ENCODE measurements at regions not wholly inside any gene's neighbourhood (a gene's known extent, or its start where the extent isn't known, plus 50 kb on each side); places are given as distances from the start of the nearest gene placed in this dataset.

- Histone ChIP-seq H3K27me3 (no peaks in the 10 kb centered on the region), H3K36me3 (no peaks in the 10 kb centered on the region), H3K27ac (no peak overlapping the region), H3K4me1 (ENCODE audit: control insufficient read depth in 1 of 2, insufficient read depth in 1 of 2, low read depth in 1 of 2, low read length in 1 of 2) (no peaks in the 10 kb centered on the region), H3K9me3 (no peaks in the 10 kb centered on the region), H3K4me3 (ENCODE audit: low read depth in 1 of 2, low read length in 1 of 2) (no peak overlapping the region)
- no peak for TF ChIP-seq CTCF (IDR thresholded peaks at IDR 0.05)
These were observed 342.5 kb upstream of the C16orf82 start for GRCh38 chr16:26724189-26724588.

- Histone ChIP-seq H3K36me3 (no peaks in the 10 kb centered on the region), H3K27ac (no peak overlapping the region), H3K4me3 (ENCODE audit: low read depth in 1 of 2, low read length in 1 of 2) (no peak overlapping the region), H3K27me3 (no peaks in the 10 kb centered on the region), H3K9me3 (no peaks in the 10 kb centered on the region), H3K4me1 (ENCODE audit: control insufficient read depth in 1 of 2, insufficient read depth in 1 of 2, low read depth in 1 of 2, low read length in 1 of 2) (no peaks in the 10 kb centered on the region)
- no peak for TF ChIP-seq CTCF (IDR thresholded peaks at IDR 0.05)
These were observed 338.9 kb upstream of the C16orf82 start for GRCh38 chr16:26727848-26728247.

- Histone ChIP-seq H3K4me3 (ENCODE audit: low read depth in 1 of 2, low read length in 1 of 2) (no peak overlapping the region), H3K27ac (no peak overlapping the region), H3K36me3 (no peaks in the 10 kb centered on the region), H3K27me3 (no peaks in the 10 kb centered on the region), H3K9me3 (no peaks in the 10 kb centered on the region), H3K4me1 (ENCODE audit: control insufficient read depth in 1 of 2, insufficient read depth in 1 of 2, low read depth in 1 of 2, low read length in 1 of 2) (no peaks in the 10 kb centered on the region)
- no peak for TF ChIP-seq CTCF (IDR thresholded peaks at IDR 0.05)
These were observed 336.7 kb upstream of the C16orf82 start for GRCh38 chr16:26729951-26730541.

GRCh38 chr16:26731729-26732128, 335.0 kb upstream of the C16orf82 start:
- no peak overlapping the region for H3K27ac ChIP-seq
- no peaks in the 10 kb centered on the region for H3K36me3 ChIP-seq
- no peaks in the 10 kb centered on the region for H3K9me3 ChIP-seq
- H3K4me3 ChIP-seq (ENCODE audit: low read depth in 1 of 2, low read length in 1 of 2): no peak overlapping the region
- H3K4me1 ChIP-seq (ENCODE audit: control insufficient read depth in 1 of 2, insufficient read depth in 1 of 2, low read depth in 1 of 2, low read length in 1 of 2): no peaks in the 10 kb centered on the region
- no peak for TF ChIP-seq CTCF (IDR thresholded peaks at IDR 0.05)
- H3K27me3 ChIP-seq: no peaks in the 10 kb centered on the region

GRCh38 chr16:26733710-26734109, 333.0 kb upstream of the C16orf82 start:
- H3K4me3 ChIP-seq (ENCODE audit: low read depth in 1 of 2, low read length in 1 of 2): no peak overlapping the region
- H3K27ac ChIP-seq: no peak overlapping the region
- no peaks in the 10 kb centered on the region for H3K36me3 ChIP-seq
- H3K4me1 ChIP-seq (ENCODE audit: control insufficient read depth in 1 of 2, insufficient read depth in 1 of 2, low read depth in 1 of 2, low read length in 1 of 2): no peaks in the 10 kb centered on the region
- TF ChIP-seq CTCF (IDR thresholded peaks at IDR 0.05): no peak
- no peaks in the 10 kb centered on the region for H3K9me3 ChIP-seq
- no peaks in the 10 kb centered on the region for H3K27me3 ChIP-seq

- Histone ChIP-seq H3K27me3 (no peaks in the 10 kb centered on the region), H3K36me3 (no peaks in the 10 kb centered on the region), H3K4me1 (ENCODE audit: control insufficient read depth in 1 of 2, insufficient read depth in 1 of 2, low read depth in 1 of 2, low read length in 1 of 2) (no peaks in the 10 kb centered on the region), H3K27ac (no peak overlapping the region), H3K9me3 (no peaks in the 10 kb centered on the region), H3K4me3 (ENCODE audit: low read depth in 1 of 2, low read length in 1 of 2) (no peak overlapping the region)
- no peak for TF ChIP-seq CTCF (IDR thresholded peaks at IDR 0.05)
These were observed 331.2 kb upstream of the C16orf82 start for GRCh38 chr16:26735521-26735920.

Data from neutrophil (primary cell).